GM12878 (cell line): ENCODE measurements at regions not wholly inside any gene's neighbourhood (a gene's known extent, or its start where the extent isn't known, plus 50 kb on each side); places are given as distances from the start of the nearest gene placed in this dataset.

Source experiments
- ATAC-seq: fragments of 200-7000 bp; cut with Tn5 transposase; 3 replicates; pipeline ENCODE4 v1.9.1; 2020; ENCODE audit warnings: mild to moderate bottlenecking, moderate library complexity
- BruUV-seq: library from RNA; stranded (reverse); fragments of 400-500 nt; replicated peaks from 2 replicates; lab custom pipeline; 2021; lab: Mats Ljungman, UMichigan
- CTCF ChIA-PET: fragments of 300-600 bp; sonication (Branson Sonifier 250); formaldehyde crosslinking; extraction: SDS; loops from one replicate; lab custom pipeline; 2021; ENCODE audit warnings: inconsistent platforms; lab: Yijun Ruan, JAX
- POLR2A ChIA-PET: fragments of 350-600 bp; formaldehyde crosslinking; extraction: SDS; loops from one replicate; lab custom pipeline; 2021; ENCODE audit warnings: inconsistent platforms; lab: Charles Lee
- RAD21 ChIA-PET: fragments of 300-600 bp; sonication (Branson Sonifier 250); formaldehyde crosslinking; loops from one replicate; lab custom pipeline; 2023; ENCODE audit warnings: antibody characterized with exemption; ENCODE audit not compliant: unreplicated experiment; lab: Charles Lee
- SMC1A ChIA-PET: fragments of 300-600 bp; sonication (Branson Sonifier 250); formaldehyde crosslinking; loops from one replicate; lab custom pipeline; 2023; ENCODE audit not compliant: unreplicated experiment, uncharacterized antibody; lab: Charles Lee
- DNase-seq: peaks from one replicate; pipeline ENCODE4 v3.0.0-alpha.2; 2011; ENCODE audit warnings: low read depth, low spot score
- FAIRE-seq: peaks from 3 replicates; lab custom pipeline; 2011; peaks lifted over from hg19 to GRCh38; lab: Jason Lieb, UNC
- H2AFZ ChIP-seq: 2 replicates; pipeline ENCODE4 v1.6.0; 2011; ENCODE audit warnings: low read depth, low read length, control low read depth; ENCODE audit not compliant: control insufficient read depth
- H3K27ac ChIP-seq: 2 replicates; pipeline ENCODE4 v1.5.1; 2011; ENCODE audit warnings: control low read depth; ENCODE audit not compliant: control insufficient read depth, insufficient read depth
- H3K27me3 ChIP-seq, 2 experiments: replicated peaks in 1 of 2; 2 replicates each; pipeline versions ENCODE4 v1.6.0 to v1.6.1; 2011; ENCODE audit warnings: low read length in 1 of 2; ENCODE audit not compliant: control insufficient read depth in 2 of 2, insufficient read depth in 2 of 2
- H3K36me3 ChIP-seq, 2 experiments: 2 replicates each; pipeline ENCODE4 v1.5.1; 2011; ENCODE audit warnings: low read length in 1 of 2; ENCODE audit not compliant: control insufficient read depth in 2 of 2, insufficient read depth in 2 of 2
- H3K4me1 ChIP-seq: 2 replicates; pipeline ENCODE4 v1.6.1; 2011; ENCODE audit warnings: mild to moderate bottlenecking, low read length, moderate library complexity, mixed read lengths; ENCODE audit not compliant: control insufficient read depth, insufficient read depth
- H3K4me2 ChIP-seq: 2 replicates; pipeline ENCODE4 v1.6.0; 2011; ENCODE audit warnings: control low read depth; ENCODE audit not compliant: control insufficient read depth, insufficient read depth
- H3K4me3 ChIP-seq: fragments of 200-600 bp; sonication (generic); 2 replicates; pipeline ENCODE4 v1.5.1; 2016
- H3K79me2 ChIP-seq: 2 replicates; pipeline ENCODE4 v1.6.0; 2011; ENCODE audit warnings: low read length; ENCODE audit not compliant: control insufficient read depth, insufficient read depth
- H3K9ac ChIP-seq: 2 replicates; pipeline ENCODE4 v1.8.0; 2011; ENCODE audit warnings: low read length, control low read depth, mixed read lengths; ENCODE audit not compliant: control insufficient read depth, insufficient read depth
- H3K9me3 ChIP-seq: replicated peaks from 3 replicates; pipeline ENCODE4 v1.5.1; 2011; ENCODE audit warnings: mild to moderate bottlenecking, low read length; ENCODE audit not compliant: control insufficient read depth, insufficient read depth
- H4K20me1 ChIP-seq: 2 replicates; pipeline ENCODE4 v1.6.0; 2011; ENCODE audit not compliant: control insufficient read depth, insufficient read depth
- ATF7 ChIP-seq: fragments of 450-650 bp; IDR thresholded peaks from 2 replicates; pipeline ENCODE4 v1.6.1; 2016; ENCODE audit warnings: low read depth, mild to moderate bottlenecking
- BMI1 ChIP-seq: fragments of 450-650 bp; IDR thresholded peaks from 2 replicates; pipeline ENCODE4 v1.6.1; 2016; ENCODE audit warnings: mild to moderate bottlenecking, moderate library complexity, borderline replicate concordance
- BRCA1 ChIP-seq: IDR thresholded peaks from 2 replicates; pipeline ENCODE4 v1.6.1; 2011; ENCODE audit warnings: low read depth, low read length, improper control_type of control experiment
- CHD1 ChIP-seq: IDR thresholded peaks from 2 replicates; pipeline ENCODE4 v1.6.1; 2012; ENCODE audit warnings: low read depth, low read length, improper control_type of control experiment
- NBN ChIP-seq: fragments of 450-650 bp; IDR thresholded peaks from 2 replicates; pipeline ENCODE4 v1.6.1; 2016
- PML ChIP-seq: IDR thresholded peaks from 2 replicates; pipeline ENCODE4 v1.6.1; 2012; ENCODE audit warnings: low read length, inconsistent platforms
- POLR2AphosphoS5 ChIP-seq: IDR thresholded peaks from 2 replicates; pipeline ENCODE4 v1.6.1; 2011; ENCODE audit warnings: mild to moderate bottlenecking, low read length, inconsistent platforms
- YBX1 ChIP-seq: fragments of 450-650 bp; IDR thresholded peaks from 2 replicates; pipeline ENCODE4 v1.6.1; 2016; ENCODE audit warnings: antibody characterized with exemption
- WGBS: methylation state at CpG from one replicate; pipeline ENCODE4 v1.1.6; 2016; ENCODE audit warnings: low lambda C conversion rate; ENCODE audit not compliant: insufficient replicate concordance, insufficient coverage; ENCODE audit errors: missing lambda C conversion rate; 5-methylcytosine and 5-hydroxymethylcytosine counted together
- in situ Hi-C: fragments of 300-500 bp; cut with MboI; formaldehyde crosslinking; loops from 9 replicates; pipeline ENCODE4 v1.14.3; 2018; ENCODE audit warnings: mixed read lengths
- intact Hi-C: fragments of 100-400 bp; cut with micrococcal nuclease; formaldehyde crosslinking; loops from one replicate; pipeline ENCODE4 v1.14.2; 2022; ENCODE audit not compliant: unreplicated experiment
- TF ChIP-seq, protein P1 (sequence below): fragments of 450-650 bp; IDR thresholded peaks from 2 replicates; pipeline ENCODE4 v1.6.1; 2018; ENCODE audit warnings: borderline replicate concordance, mild to moderate bottlenecking; ENCODE audit not compliant: partially characterized antibody
- TF ChIP-seq, protein P2 (sequence below): fragments of 450-650 bp; conservative IDR thresholded peaks from 2 replicates; pipeline ENCODE4 v1.6.1; 2017; ENCODE audit warnings: mild to moderate bottlenecking, moderate library complexity

DNA sequence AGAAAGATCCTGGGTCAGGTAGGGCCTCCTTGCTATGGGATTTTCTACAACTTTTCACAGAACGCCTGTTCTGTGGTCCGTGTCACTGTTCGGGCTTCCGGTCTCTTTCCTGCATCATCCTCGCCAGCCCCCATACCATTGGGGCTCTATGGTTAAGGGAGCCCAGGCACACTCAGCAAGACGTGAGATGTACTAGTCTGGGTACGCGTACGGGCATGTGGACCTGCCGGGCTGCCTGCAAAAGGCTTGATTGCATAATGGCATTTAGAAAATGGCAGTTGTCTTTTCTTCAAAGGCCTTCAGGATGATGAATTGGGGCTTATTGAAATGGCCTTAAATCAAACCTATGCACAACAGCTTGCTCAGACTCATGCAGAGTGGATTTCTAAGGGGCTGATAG, 86.7 kb downstream of the CNGA2 start:
- Histone ChIP-seq H3K27me3 (no peaks in the 10 kb centered on the region), H3K36me3 (no peaks in the 10 kb centered on the region)
- intact Hi-C loops, result no loop called here
- no peak for FAIRE-seq
- TF ChIP-seq, protein P1, sequence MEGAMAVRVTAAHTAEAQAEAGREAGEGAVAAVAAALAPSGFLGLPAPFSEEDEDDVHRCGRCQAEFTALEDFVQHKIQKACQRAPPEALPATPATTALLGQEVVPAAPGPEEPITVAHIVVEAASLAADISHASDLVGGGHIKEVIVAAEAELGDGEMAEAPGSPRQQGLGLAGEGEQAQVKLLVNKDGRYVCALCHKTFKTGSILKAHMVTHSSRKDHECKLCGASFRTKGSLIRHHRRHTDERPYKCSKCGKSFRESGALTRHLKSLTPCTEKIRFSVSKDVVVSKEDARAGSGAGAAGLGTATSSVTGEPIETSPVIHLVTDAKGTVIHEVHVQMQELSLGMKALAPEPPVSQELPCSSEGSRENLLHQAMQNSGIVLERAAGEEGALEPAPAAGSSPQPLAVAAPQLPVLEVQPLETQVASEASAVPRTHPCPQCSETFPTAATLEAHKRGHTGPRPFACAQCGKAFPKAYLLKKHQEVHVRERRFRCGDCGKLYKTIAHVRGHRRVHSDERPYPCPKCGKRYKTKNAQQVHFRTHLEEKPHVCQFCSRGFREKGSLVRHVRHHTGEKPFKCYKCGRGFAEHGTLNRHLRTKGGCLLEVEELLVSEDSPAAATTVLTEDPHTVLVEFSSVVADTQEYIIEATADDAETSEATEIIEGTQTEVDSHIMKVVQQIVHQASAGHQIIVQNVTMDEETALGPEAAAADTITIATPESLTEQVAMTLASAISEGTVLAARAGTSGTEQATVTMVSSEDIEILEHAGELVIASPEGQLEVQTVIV, result no peak
- no peak for TF ChIP-seq POLR2AphosphoS5
- no peak for TF ChIP-seq ATF7
- TF ChIP-seq BRCA1, result no peak
- no peak for TF ChIP-seq PML
- TF ChIP-seq BMI1, result no peak
- no peak for TF ChIP-seq CHD1
- TF ChIP-seq, protein P2, sequence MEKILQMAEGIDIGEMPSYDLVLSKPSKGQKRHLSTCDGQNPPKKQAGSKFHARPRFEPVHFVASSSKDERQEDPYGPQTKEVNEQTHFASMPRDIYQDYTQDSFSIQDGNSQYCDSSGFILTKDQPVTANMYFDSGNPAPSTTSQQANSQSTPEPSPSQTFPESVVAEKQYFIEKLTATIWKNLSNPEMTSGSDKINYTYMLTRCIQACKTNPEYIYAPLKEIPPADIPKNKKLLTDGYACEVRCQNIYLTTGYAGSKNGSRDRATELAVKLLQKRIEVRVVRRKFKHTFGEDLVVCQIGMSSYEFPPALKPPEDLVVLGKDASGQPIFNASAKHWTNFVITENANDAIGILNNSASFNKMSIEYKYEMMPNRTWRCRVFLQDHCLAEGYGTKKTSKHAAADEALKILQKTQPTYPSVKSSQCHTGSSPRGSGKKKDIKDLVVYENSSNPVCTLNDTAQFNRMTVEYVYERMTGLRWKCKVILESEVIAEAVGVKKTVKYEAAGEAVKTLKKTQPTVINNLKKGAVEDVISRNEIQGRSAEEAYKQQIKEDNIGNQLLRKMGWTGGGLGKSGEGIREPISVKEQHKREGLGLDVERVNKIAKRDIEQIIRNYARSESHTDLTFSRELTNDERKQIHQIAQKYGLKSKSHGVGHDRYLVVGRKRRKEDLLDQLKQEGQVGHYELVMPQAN, result no peak
- no peak for TF ChIP-seq YBX1
- TF ChIP-seq NBN, result no peak
- TF ChIP-seq, all 136 proteins: peak for 0
- Histone ChIP-seq H4K20me1 (no peaks in the 10 kb centered on the region), H3K4me3 (no peak overlapping the region), H2AFZ (no peak overlapping the region), H3K4me1 (no peaks in the 10 kb centered on the region), H3K4me2 (no peak overlapping the region), H3K9me3 (no peaks in the 10 kb centered on the region), H3K27ac (no peak overlapping the region), H3K9ac (no peak overlapping the region), H3K79me2 (no peaks in the 10 kb centered on the region)
- POLR2A ChIA-PET, result no interaction called here
- in situ Hi-C loops, result no loop called here
- ATAC-seq (no peak), DNase-seq (no peak)
- RAD21 ChIA-PET, result no interaction called here
- no TSS peak for BruUV-seq
- SMC1A ChIA-PET, result interaction anchor here (1.2 kb wide), 1 partner anchor 19 kb away, joined by 3 read pairs; no protein-coding TSS in a partner anchor
- WGBS, result 41% methylated on average over 10 of the region's 10 CpGs
- CTCF ChIA-PET, result no interaction called here
